CD14-positive monocyte (primary cell): ENCODE measurements at regions not wholly inside any gene's neighbourhood (a gene's known extent, or its start where the extent isn't known, plus 50 kb on each side); places are given as distances from the start of the nearest gene placed in this dataset.
"Not testable (repeated sequence)": the region's sequence is repeated elsewhere in the genome, so short reads cannot be mapped to it uniquely, and the experiment has no call there.

Source experiments
- DNase-seq, 3 donors: peaks; one replicate each; pipeline ENCODE4 v3.0.0-alpha.2; 2011 to 2022
- H2AFZ ChIP-seq: 2 replicates; pipeline ENCODE4 v1.6.0; 2012; ENCODE audit warnings: mild to moderate bottlenecking, low read depth, low read length, inconsistent platforms; ENCODE audit not compliant: insufficient read depth, poor library complexity, severe bottlenecking
- H3K27ac ChIP-seq, 2 donors: 1 replicate in 1 of 2; 2 replicates in 1 of 2; pipeline ENCODE4 v1.5.1; 2012 to 2013; ENCODE audit warnings: low read length in 2 of 2, control low read depth in 1 of 2, inconsistent platforms in 1 of 2, low read depth in 1 of 2, mild to moderate bottlenecking in 1 of 2
- H3K27me3 ChIP-seq, 2 donors: one replicate each; pipeline versions ENCODE4 v1.6.0 to v1.6.1; 2011 to 2013; ENCODE audit warnings: low read length in 2 of 2; ENCODE audit not compliant: control insufficient read depth in 2 of 2, insufficient read depth in 2 of 2
- H3K36me3 ChIP-seq, 2 donors: replicated peaks in 1 of 2; 1 replicate in 1 of 2; 2 replicates in 1 of 2; pipeline versions ENCODE4 v1.5.1 to v1.6.1; 2012 to 2013; ENCODE audit warnings: low read length in 2 of 2, control low read depth in 1 of 2, inconsistent platforms in 1 of 2, mild to moderate bottlenecking in 1 of 2; ENCODE audit not compliant: insufficient read depth in 2 of 2, control insufficient read depth in 1 of 2
- H3K4me1 ChIP-seq, 2 donors: 1 replicate in 1 of 2; 2 replicates in 1 of 2; pipeline versions ENCODE4 v1.5.1 to v1.6.1; 2012 to 2013; ENCODE audit warnings: low read length in 2 of 2, control low read depth in 1 of 2, inconsistent platforms in 1 of 2, mild to moderate bottlenecking in 1 of 2, moderate library complexity in 1 of 2; ENCODE audit not compliant: insufficient read depth in 2 of 2, control insufficient read depth in 1 of 2
- H3K4me2 ChIP-seq: replicated peaks from 2 replicates; pipeline ENCODE3; 2012; ENCODE audit warnings: low read length, moderate library complexity, mild to moderate bottlenecking; ENCODE audit not compliant: poor library complexity, severe bottlenecking; ENCODE audit errors: extremely low read depth
- H3K4me3 ChIP-seq, 3 experiments: fragments of 200-600 bp in 1 of 3; sonication (generic) in 1 of 3; replicated peaks in 1 of 3; 1 replicate in 2 of 3; 2 replicates in 1 of 3; pipeline ENCODE4 v1.5.1; 2011 to 2013; ENCODE audit warnings: low read length in 3 of 3, mild to moderate bottlenecking in 3 of 3, control low read depth in 2 of 3, low read depth in 2 of 3, inconsistent platforms in 1 of 3, moderate library complexity in 1 of 3
- H3K79me2 ChIP-seq: 2 replicates; pipeline ENCODE4 v1.6.0; 2012; ENCODE audit warnings: mild to moderate bottlenecking, control low read depth, inconsistent platforms, low read length, moderate library complexity; ENCODE audit not compliant: insufficient read depth
- H3K9ac ChIP-seq: 2 replicates; pipeline ENCODE4 v1.6.0; 2017; ENCODE audit warnings: low read length, mild to moderate bottlenecking; ENCODE audit not compliant: insufficient read depth, poor library complexity, severe bottlenecking
- H3K9me3 ChIP-seq, 2 donors: replicated peaks in 1 of 2; 1 replicate in 1 of 2; 2 replicates in 1 of 2; pipeline versions ENCODE4 v1.5.1 to v1.6.1; 2012 to 2013; ENCODE audit warnings: low read length in 2 of 2, control low read depth in 1 of 2; ENCODE audit not compliant: control insufficient read depth in 1 of 2, insufficient read depth in 1 of 2
- H4K20me1 ChIP-seq: 2 replicates; pipeline ENCODE4 v1.6.0; 2012; ENCODE audit warnings: mild to moderate bottlenecking, low read length, control low read depth, moderate library complexity; ENCODE audit not compliant: insufficient read depth
- H3K27ac Mint-ChIP-seq, 7 donors: one replicate each; pipeline ENCODE4 v1.8.0; 2020; ENCODE audit warnings: mild to moderate bottlenecking in 7 of 7, mixed read lengths in 7 of 7, moderate library complexity in 6 of 7, inconsistent platforms in 2 of 7
- H3K27me3 Mint-ChIP-seq, 3 donors: one replicate each; pipeline ENCODE4 v1.8.0; 2021 to 2022; ENCODE audit warnings: low read depth in 3 of 3, mild to moderate bottlenecking in 3 of 3, mixed read lengths in 3 of 3, moderate library complexity in 3 of 3, inconsistent platforms in 1 of 3
- H3K36me3 Mint-ChIP-seq, 2 donors: one replicate each; pipeline ENCODE4 v1.8.0; 2020; ENCODE audit warnings: mixed read lengths in 2 of 2, inconsistent platforms in 1 of 2, mild to moderate bottlenecking in 1 of 2
- H3K4me1 Mint-ChIP-seq: one replicate; pipeline ENCODE4 v1.8.0; 2020; ENCODE audit warnings: mild to moderate bottlenecking, mixed read lengths
- H3K4me3 Mint-ChIP-seq, 2 donors: one replicate each; pipeline ENCODE4 v1.8.0; 2020; ENCODE audit warnings: mild to moderate bottlenecking in 2 of 2, mixed read lengths in 2 of 2, moderate library complexity in 1 of 2
- H3K9me3 Mint-ChIP-seq, 7 donors: one replicate each; pipeline ENCODE4 v1.8.0; 2020 to 2022; ENCODE audit warnings: mixed read lengths in 7 of 7, mild to moderate bottlenecking in 6 of 7, moderate library complexity in 6 of 7, inconsistent platforms in 2 of 7
- CTCF ChIP-seq: fragments of 200-600 bp; IDR thresholded peaks from one replicate; pipeline ENCODE4 v1.8.0; 2022; ENCODE audit warnings: antibody characterized with exemption, mild to moderate bottlenecking
- WGBS: methylation state at CpG from one replicate; pipeline ENCODE4 v1.1.5; 2013; ENCODE audit warnings: missing lambda C conversion rate; ENCODE audit not compliant: insufficient coverage; 5-methylcytosine and 5-hydroxymethylcytosine counted together
- intact Hi-C, 2 donors: fragments of 100-400 bp; cut with micrococcal nuclease; formaldehyde crosslinking; loops; one replicate each; pipeline versions ENCODE4 v1.15.0 to v1.15.1; 2023

GRCh38 chr4:161279095-161279494 is 884.7 kb downstream of the FSTL5 start:
- no peak overlapping the region for H3K27ac ChIP-seq
- no peaks in the 10 kb centered on the region for H3K4me1 ChIP-seq
- TF ChIP-seq CTCF = no peak
- no peak overlapping the region for H3K4me3 ChIP-seq
- H4K20me1 ChIP-seq = no peaks in the 10 kb centered on the region
- H3K79me2 ChIP-seq = no peaks in the 10 kb centered on the region
- DNase-seq = no peak
- WGBS = no CpG with 5 or more reads among the region's 2 CpGs
- H2AFZ ChIP-seq = no peak overlapping the region
- H3K36me3 ChIP-seq = no peaks in the 10 kb centered on the region
- no peaks in the 10 kb centered on the region for H3K27me3 Mint-ChIP-seq
- H3K27me3 ChIP-seq = no peaks in the 10 kb centered on the region
- H3K4me2 ChIP-seq = no peak overlapping the region
- no peaks in the 10 kb centered on the region for H3K36me3 Mint-ChIP-seq
- no peaks in the 10 kb centered on the region for H3K4me1 Mint-ChIP-seq
- intact Hi-C loops = no loop called here
- no peak overlapping the region for H3K27ac Mint-ChIP-seq
- H3K9me3 ChIP-seq = peaks cover 0 to 21% of the 10 kb centered on the region in 2 donors
- H3K9me3 Mint-ChIP-seq = peaks cover 0 to 13% (median 11%) of the 10 kb centered on the region in 7 donors
- no peak overlapping the region for H3K9ac ChIP-seq
- H3K4me3 Mint-ChIP-seq = no peak overlapping the region

GRCh38 chr4:161277150-161277787 is 886.5 kb downstream of the FSTL5 start:
- intact Hi-C loops, H3K4me1 ChIP-seq, H3K36me3 ChIP-seq, DNase-seq, H3K27me3 Mint-ChIP-seq, H3K4me3 Mint-ChIP-seq, H3K4me2 ChIP-seq, H3K27ac ChIP-seq, H4K20me1 ChIP-seq, H3K79me2 ChIP-seq, H2AFZ ChIP-seq, H3K9ac ChIP-seq, H3K36me3 Mint-ChIP-seq, H3K27me3 ChIP-seq, H3K27ac Mint-ChIP-seq, H3K4me1 Mint-ChIP-seq, H3K4me3 ChIP-seq: not testable (repeated sequence)
- 98% methylated on average over 32 of the region's 44 CpGs for WGBS
- peaks cover 0 to 21% of the 10 kb centered on the region in 2 donors for H3K9me3 ChIP-seq
- H3K9me3 Mint-ChIP-seq = peaks cover 0 to 13% (median 9%) of the 10 kb centered on the region in 7 donors
